ENCODE measurements at regions not wholly inside any gene's neighbourhood (a gene's known extent, or its start where the extent isn't known, plus 50 kb on each side); places are given as distances from the start of the nearest gene placed in this dataset.

DNA sequence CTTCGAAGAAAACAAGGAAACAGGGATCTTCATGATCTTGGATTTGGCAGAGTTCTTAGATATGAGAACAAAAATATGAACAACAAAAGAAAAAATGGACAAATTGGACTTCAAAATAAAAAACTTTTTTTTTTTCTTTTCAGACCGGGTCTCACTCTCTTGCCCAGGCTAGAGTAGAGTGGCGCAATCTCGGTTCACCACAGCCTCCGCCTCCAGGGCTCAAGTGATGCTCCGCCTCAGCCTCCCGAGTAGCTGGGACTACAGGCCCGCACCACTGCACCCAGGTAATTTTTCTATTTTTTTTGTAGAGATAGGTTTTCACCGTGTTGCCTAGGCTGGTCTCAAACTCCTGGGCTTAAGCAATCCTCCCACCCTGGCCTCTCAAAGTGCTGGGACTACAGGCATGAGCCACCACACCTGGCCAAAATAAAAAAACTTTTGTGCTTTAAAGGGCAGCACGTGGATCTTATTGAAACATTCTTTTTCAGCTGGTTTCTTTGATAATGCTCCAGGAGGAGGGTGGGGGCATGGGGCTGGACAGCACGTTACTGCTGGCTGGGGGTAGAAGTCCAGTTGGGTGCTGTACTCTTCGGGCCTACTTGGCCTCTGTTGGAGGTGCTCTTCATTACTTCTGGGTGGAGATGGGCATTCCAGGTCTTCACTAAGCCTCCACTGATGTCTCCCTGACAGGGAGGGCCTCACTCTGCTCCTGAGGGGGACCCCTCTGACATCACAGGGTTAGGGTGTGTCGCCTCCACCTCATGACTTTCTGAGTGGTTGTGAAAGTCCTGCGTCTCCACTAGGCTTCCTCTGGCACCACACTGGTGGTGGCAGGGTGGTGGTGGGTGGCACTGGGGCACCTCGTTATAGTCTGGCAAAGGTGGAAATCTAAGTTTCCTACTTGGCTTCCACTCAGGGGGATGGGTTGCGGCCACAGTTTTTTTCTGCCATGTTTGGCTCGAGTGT, 150.5 kb upstream of the XPO1 start:
- DNase-seq (no peak), ATAC-seq (ENCODE audit: poor library complexity) (no peak)
- no peaks in the 10 kb centered on the region for H3K4me1 ChIP-seq (ENCODE audit: insufficient read depth, low read length)
- Mint-ChIP-seq H3K36me3 (ENCODE audit: low read depth) (no peaks in the 10 kb centered on the region), H3K27me3 (no peaks in the 10 kb centered on the region), H3K27ac (no peak overlapping the region), H3K9me3 (no peaks in the 10 kb centered on the region), H3K4me1 (ENCODE audit: low read depth) (peaks cover under 1% of the 10 kb centered on the region), H3K4me3 (no peak overlapping the region)
- no peak overlapping the region for H3K4me3 ChIP-seq (ENCODE audit: low read length)
- no peaks in the 10 kb centered on the region for H3K36me3 ChIP-seq (ENCODE audit: insufficient read depth, low read length)
- no peaks in the 10 kb centered on the region for H3K27me3 ChIP-seq (ENCODE audit: control insufficient read depth in 1 of 2, insufficient read depth in 2 of 2, low read length in 2 of 2)
- ChIA-PET CTCF (no interaction called here), POLR2A (no interaction called here)
- H3K9me3 ChIP-seq (ENCODE audit: control insufficient read depth in 1 of 2, insufficient read depth in 1 of 2, low read length in 2 of 2) = no peaks in the 10 kb centered on the region
- TF ChIP-seq, protein P1, sequence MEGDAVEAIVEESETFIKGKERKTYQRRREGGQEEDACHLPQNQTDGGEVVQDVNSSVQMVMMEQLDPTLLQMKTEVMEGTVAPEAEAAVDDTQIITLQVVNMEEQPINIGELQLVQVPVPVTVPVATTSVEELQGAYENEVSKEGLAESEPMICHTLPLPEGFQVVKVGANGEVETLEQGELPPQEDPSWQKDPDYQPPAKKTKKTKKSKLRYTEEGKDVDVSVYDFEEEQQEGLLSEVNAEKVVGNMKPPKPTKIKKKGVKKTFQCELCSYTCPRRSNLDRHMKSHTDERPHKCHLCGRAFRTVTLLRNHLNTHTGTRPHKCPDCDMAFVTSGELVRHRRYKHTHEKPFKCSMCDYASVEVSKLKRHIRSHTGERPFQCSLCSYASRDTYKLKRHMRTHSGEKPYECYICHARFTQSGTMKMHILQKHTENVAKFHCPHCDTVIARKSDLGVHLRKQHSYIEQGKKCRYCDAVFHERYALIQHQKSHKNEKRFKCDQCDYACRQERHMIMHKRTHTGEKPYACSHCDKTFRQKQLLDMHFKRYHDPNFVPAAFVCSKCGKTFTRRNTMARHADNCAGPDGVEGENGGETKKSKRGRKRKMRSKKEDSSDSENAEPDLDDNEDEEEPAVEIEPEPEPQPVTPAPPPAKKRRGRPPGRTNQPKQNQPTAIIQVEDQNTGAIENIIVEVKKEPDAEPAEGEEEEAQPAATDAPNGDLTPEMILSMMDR (IDR thresholded peaks at IDR 0.05) = no peak
- no peak overlapping the region for H3K27ac ChIP-seq (ENCODE audit: low read depth in 1 of 2, low read length in 2 of 2)
- intact Hi-C loops (cut with DNase I, micrococcal nuclease) = loop anchor here in 1 of 2 experiments (5.0 kb wide), 1 partner anchor 926 kb away; no protein-coding TSS in a partner anchor

DNA sequence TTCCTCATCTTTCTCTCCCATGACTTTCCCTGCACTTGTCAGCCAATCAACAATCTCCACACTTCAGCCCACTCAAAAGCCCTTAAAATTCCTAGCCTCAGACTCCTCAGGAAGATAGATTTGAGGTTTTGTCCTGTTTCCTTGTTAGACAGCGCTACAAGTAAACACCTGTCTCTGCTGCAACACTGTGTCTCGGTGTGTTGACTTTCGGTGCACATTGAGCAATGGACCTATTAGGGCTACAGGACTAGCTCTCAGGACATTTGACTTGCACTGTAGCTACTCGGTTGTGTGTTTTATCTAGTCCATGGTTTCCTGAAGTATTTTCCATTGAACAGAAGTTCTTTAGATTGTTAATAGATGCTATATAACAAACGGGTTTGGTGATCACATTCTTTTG, 140.9 kb upstream of the XPO1 start:
- Histone ChIP-seq H3K9me3 (ENCODE audit: control insufficient read depth in 1 of 2, insufficient read depth in 1 of 2, low read length in 2 of 2) (peaks cover 11 to 18% of the 10 kb centered on the region in 2 experiments), H3K27ac (ENCODE audit: low read depth in 1 of 2, low read length in 2 of 2) (no peak overlapping the region), H3K4me1 (ENCODE audit: insufficient read depth, low read length) (no peaks in the 10 kb centered on the region), H3K4me3 (ENCODE audit: low read length) (no peak overlapping the region), H3K27me3 (ENCODE audit: control insufficient read depth in 1 of 2, insufficient read depth in 2 of 2, low read length in 2 of 2) (peaks cover 0 to 7% of the 10 kb centered on the region in 2 experiments), H3K36me3 (ENCODE audit: insufficient read depth, low read length) (no peaks in the 10 kb centered on the region)
- Mint-ChIP-seq H3K27me3 (no peaks in the 10 kb centered on the region), H3K27ac (no peak overlapping the region), H3K9me3 (peaks cover 14% of the 10 kb centered on the region), H3K4me3 (no peak overlapping the region), H3K4me1 (ENCODE audit: low read depth) (no peaks in the 10 kb centered on the region), H3K36me3 (ENCODE audit: low read depth) (peaks cover 11% of the 10 kb centered on the region)
- CTCF ChIA-PET = no interaction called here
- POLR2A ChIA-PET = no interaction called here
- TF ChIP-seq, protein P1 (IDR thresholded peaks at IDR 0.05) = no peak
- no peak for ATAC-seq (ENCODE audit: poor library complexity)
- intact Hi-C loops (cut with DNase I, micrococcal nuclease) = no loop called here
- DNase-seq = no peak

DNA sequence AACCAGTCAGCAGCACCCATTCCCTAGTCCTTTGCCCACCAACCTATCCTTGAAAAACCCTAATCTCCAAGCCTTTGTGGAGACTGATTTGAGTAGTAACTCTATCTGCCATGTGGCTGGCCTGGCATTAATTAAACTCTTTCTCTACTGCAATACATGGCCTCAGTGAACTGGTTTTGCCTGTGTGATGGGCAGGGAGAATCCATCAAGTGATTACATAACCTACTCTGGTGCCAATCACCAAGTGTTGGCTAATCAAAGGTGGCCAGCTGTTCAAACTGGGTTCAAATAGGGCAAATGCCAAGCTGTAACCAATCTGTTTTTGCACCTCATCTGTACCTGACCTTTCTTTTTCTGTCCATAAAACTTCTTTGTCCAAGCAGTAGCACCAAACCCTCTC, 139.8 kb upstream of the XPO1 start:
- Histone ChIP-seq H3K4me1 (ENCODE audit: insufficient read depth, low read length) (no peaks in the 10 kb centered on the region), H3K9me3 (ENCODE audit: control insufficient read depth in 1 of 2, insufficient read depth in 1 of 2, low read length in 2 of 2) (peaks cover 11 to 19% of the 10 kb centered on the region in 2 experiments), H3K27ac (ENCODE audit: low read depth in 1 of 2, low read length in 2 of 2) (no peak overlapping the region), H3K4me3 (ENCODE audit: low read length) (no peak overlapping the region), H3K27me3 (ENCODE audit: control insufficient read depth in 1 of 2, insufficient read depth in 2 of 2, low read length in 2 of 2) (peaks cover 0 to under 1% of the 10 kb centered on the region in 2 experiments), H3K36me3 (ENCODE audit: insufficient read depth, low read length) (no peaks in the 10 kb centered on the region)
- H3K27ac Mint-ChIP-seq = no peak overlapping the region
- intact Hi-C loops (cut with DNase I, micrococcal nuclease) = no loop called here
- no peaks in the 10 kb centered on the region for H3K27me3 Mint-ChIP-seq
- peaks cover 11% of the 10 kb centered on the region for H3K36me3 Mint-ChIP-seq (ENCODE audit: low read depth)
- no peak for ATAC-seq (ENCODE audit: poor library complexity)
- TF ChIP-seq, protein P1 (IDR thresholded peaks at IDR 0.05) = no peak
- ChIA-PET POLR2A (no interaction called here), CTCF (no interaction called here)
- DNase-seq = no peak
- H3K4me1 Mint-ChIP-seq (ENCODE audit: low read depth) = no peaks in the 10 kb centered on the region
- no peak overlapping the region for H3K4me3 Mint-ChIP-seq
- H3K9me3 Mint-ChIP-seq = peaks cover 14% of the 10 kb centered on the region
